Umbilical cord (tissue), 1 donor: ENCODE measurements at regions not wholly inside any gene's neighbourhood (a gene's known extent, or its start where the extent isn't known, plus 50 kb on each side); places are given as distances from the start of the nearest gene placed in this dataset.

Source experiments
- DNase-seq: peaks from one replicate; pipeline ENCODE4 v3.0.0-alpha.2; 2015; ENCODE audit warnings: low spot score

DNA sequence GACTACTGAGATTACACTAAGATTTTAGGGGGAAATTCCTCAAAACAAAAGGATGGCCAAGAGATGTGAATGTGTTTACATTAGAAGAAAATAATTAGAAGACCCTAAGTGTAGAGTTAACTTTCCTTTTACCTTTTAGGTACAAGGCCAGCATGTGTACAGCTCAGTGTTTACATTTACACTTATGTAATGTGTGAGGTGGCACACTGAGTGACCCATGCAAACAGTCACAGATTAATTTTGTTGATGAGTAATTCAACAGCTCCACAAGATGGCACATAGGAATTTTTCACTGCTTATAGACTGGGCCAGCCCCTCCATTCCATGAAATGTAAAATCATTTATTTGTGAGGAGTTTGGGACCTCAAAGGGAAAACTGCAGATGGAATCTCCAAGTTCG is 90.1 kb upstream of the SLC12A2 start:
- DNase-seq: no peak

DNA sequence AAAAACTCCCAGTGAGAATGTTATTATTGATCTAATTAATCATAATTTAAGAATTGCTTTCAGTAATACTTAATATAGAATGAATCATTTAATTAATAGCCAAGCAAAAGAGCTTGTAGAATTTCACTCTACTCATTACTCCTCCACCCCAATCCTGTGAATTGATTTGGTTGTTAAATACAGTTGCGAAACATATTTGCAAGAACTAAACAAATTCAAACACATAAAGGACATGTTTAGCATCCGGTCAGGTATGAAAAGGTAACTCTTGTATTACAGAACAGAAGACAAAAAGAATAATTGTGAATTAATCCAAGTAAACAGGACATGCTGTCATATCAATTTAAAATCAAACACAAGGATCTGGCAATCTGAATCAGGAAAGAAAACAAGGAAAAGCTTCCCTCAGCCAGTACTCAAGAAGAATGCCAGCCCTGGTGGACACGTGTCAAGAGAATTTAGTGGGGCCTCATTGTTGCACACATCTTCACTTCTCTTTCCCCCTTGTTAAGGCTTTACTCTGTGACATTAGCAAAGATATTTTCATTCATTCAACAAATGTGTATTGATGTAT is 89.4 kb upstream of the SLC12A2 start:
- no peak for DNase-seq

DNA sequence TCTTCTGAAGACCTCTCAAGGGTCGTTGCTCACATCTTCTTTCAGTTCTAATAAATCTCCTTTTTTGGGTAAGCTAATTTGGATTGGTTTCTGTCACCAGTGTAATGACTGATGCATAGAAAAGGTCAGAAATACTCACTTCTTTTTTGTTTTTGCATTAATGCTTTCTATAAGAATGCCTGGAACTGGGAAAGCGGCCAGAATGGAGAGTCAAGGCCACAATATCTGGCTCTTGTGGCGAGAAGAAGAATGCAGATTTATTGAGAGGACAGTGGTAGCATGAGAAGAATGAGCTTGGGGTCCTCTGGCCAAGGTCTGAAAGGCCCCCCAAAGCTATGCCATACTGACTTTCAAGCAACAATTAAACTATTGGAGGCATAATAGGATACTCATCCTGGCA is 88.0 kb upstream of the SLC12A2 start:
- DNase-seq: no peak

DNA sequence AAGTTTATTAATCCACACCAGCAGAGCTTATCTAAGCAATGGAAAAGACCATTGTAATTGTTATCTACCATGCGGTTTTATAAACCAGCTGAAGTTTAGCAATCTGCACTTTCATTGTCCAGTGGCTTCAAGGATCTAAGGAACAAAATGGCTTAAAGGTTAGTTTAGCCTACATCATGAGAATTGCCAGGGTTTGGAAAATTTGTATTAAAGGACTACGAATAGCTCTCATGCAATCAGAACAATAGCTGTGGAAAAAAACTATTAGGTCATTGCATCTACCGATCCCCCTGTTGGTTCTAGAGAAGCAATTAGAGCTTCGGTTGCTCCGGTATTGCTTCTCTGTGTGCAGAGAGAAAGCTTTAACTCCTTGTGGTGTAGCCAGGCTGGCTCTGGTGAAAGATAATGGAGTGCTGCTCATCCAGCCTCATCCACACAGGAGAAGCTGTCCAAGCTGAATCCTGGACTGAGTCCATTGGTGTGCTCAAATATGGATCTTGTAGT is 86.3 kb upstream of the SLC12A2 start:
- DNase-seq: no peak

DNA sequence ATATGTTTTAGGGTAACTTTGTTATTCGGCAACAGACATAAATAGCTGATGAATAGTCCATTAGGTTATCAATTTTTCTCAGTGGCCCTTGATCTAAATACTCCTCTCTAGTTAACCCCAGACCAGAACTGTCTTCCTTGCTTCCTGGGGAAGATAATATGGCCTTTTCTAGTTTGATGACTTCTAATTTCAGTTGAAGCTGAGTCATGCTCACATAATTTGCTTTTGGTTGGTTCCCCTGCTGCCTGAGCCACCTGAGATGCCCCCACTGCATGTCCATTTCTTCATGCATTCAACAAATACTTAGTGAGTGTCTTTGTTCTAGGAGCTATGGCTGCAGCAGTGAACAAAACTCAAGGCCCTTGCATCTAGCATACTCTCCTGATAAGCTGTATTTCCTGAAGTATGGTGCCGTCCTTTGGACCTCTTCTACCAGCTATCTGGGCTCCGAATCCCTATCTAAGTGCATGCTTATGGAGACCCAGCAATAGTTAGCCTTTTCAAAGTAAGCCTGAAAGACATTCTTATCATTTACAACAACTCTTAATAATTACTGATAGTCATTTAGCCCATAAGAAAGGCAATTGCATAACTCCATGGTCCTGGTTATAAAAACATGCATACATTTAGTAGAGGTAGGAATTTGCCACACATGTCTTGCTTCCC is 84.5 kb upstream of the SLC12A2 start:
- no peak for DNase-seq

DNA sequence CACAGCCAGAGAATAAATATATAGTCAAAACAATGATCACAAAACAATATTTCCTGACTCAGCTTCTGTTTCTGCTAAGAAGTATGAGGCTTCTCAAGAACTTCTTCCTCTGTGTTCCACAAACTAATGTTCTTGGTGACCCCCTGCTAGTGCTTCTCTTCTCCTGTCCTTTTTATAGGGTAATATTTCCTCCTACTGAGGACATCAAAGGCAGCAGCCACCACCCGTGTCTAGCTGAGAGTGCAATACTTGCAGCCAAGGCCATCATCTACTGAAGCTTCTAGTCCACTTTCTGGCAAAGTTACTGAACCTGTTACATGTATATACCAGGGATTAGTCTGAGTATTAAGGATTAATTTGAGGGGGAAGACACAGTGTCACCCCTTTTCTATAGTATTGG is 83.7 kb upstream of the SLC12A2 start:
- DNase-seq: no peak

DNA sequence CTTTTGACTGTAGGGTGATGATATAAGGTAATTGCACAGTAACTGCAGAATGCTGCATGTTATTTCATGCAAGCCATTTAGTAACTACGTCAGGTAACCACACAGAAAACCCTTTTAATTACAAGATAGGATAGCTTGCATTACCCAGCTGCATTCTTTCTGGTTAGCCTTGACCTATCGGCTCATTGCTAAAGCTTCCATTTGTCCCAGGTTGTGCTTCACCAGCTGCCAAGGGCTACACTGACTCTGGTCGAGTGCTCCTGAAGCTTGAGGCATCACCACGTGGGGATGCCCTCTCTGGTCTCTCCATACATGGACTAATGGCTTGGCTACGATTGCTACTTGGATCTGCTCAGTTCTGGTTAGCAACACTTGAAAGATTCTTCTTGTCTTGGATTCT is 81.1 kb upstream of the SLC12A2 start:
- no peak for DNase-seq

DNA sequence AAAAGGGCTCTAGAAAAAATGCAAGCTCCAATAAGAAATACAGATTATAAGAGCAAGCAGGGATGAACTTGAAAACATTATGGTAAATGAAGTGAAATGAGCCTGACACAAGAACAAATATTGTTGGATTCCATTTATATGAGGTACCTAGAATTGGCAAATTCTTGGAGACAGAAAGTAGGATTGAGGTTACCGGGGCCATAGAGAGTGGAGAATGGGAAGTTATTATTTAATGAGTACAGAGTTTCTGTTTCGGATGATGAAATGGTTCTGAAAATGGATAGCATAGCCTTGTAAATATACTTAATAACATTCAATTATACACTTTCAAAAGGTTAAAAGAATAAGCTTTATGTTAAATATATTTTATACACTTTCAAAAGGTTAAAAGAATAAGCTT is 75.6 kb upstream of the SLC12A2 start:
- no peak for DNase-seq

DNA sequence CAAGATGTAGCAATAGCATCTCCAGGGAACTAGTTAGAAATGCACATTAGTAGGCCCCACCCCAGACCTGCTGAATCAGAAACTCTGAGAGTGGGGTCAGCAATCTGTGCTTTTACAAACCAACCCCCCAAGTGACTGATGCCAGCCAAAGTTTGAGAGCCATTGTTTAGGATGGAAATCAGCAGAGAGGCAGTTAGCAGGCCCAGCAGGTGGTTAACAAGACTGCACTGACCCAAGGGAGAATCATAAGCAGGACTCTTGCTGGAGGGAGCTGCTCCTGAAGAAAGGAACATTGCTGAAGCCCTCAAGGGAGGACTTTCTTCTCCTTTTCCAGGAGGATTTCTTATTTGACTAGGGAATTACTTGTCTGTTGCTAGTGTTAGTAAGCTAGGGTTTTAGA is 74.2 kb upstream of the SLC12A2 start:
- DNase-seq: no peak

DNA sequence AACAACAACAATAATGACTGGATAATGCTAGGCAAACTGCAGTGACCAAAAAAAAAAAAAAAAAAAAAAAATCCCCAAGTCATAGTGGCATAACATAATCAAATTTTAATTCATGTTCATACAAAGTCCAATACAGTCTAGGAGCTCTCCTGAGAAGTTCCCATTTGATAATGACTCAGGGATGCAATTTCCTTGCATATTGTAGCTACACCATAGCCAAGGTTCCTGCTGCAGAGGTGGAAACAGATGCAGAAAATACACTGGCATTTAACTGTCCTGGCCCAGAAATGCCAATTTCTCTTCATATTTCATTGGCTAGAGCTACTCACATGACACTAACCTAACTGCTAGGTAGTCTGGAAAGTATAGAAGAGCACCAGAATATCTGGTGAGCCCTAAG is 72.2 kb upstream of the SLC12A2 start:
- no peak for DNase-seq

DNA sequence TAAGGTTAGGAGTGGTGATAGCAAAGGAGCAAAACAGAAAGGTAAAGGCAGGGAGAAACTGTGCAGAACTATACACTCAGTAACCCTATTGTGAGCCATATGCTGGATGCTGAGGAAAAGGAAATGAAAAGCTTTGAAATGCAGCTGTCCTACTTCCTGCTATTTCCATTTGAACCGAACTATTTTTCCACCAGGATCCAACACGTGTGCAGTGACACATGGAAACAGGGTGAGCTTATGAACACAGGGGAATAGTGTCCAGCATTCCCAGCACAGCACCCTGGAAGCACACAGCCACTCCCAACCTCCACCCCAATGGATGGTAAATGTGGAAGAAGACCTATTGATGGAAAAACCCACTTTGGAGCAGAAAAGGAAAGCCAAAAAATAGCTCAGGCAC is 69.0 kb upstream of the SLC12A2 start:
- no peak for DNase-seq

DNA sequence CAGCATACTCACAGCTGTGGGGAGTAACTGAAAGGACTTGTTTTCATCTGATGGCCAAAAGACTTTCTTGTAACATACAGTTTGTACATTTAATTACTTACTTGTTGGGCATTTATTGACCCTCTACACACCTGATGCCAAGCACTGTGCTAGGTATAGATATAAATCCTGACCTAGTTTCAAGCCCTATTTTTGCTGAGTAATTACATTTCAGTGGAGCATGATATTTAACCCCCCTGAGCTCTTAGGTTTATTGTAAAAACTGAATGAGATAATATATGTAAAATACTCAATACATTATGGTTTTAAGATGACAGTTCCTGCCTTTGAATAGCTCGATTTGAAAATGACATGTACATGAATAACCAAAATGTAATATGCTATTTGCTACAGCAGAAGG is 68.1 kb upstream of the SLC12A2 start:
- no peak for DNase-seq

DNA sequence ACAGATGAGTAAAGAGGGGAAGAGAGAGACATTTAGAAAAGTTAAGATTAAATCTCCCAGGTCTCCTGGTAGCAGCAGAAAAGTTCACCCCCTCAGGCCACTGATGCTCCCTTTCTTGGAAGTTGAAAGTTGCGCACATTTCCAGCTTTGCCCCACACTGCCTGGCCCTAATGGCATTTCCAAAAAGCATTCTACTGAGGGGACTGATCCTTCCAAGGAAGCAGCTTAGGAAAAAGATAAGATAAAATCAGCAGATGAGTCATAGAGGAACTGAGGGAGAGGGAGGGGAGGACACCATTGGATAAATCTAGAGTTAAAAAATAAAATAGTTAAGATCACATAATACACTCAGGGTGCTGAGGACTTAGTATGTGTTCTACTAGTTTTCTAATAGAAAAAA is 67.6 kb upstream of the SLC12A2 start:
- peak; percentile 19 for DNase-seq

DNA sequence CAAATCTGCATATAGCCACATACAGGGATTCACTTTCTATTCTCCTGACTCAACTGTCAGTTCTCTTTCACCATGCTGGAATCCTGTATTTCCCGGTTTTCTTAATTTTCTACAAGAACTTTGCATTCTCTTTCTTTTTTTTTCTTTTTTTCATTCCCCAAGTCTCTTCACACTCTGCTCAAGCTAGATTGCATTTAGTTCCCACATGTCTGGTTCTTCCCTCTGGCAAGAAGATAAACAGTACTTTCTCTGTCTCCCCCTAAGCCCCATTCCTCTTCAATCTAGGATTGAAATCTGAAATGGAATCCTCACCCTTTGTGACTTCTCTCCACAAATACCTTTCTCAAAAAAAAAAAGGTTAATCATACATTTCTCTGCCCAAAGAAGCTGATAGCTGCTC is 64.2 kb upstream of the SLC12A2 start:
- DNase-seq: no peak

DNA sequence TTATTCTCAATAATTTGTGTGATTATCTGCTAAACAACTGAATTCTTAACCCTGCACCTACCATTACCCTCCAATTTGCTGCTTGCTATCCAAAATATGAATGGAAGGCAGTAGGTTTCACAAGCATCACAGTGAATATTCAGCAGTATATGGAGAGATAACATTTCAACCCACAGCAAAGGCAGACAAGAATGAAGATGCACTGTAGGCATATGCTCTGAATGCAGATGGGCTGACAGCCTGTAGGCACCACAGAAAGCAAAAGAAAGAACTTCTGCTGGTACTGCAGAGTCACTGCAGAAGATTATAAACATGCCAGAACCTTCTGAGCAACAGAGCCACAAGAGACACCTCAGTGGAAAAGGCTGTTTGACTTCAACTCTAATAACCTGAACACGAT is 63.6 kb upstream of the SLC12A2 start:
- DNase-seq: no peak

DNA sequence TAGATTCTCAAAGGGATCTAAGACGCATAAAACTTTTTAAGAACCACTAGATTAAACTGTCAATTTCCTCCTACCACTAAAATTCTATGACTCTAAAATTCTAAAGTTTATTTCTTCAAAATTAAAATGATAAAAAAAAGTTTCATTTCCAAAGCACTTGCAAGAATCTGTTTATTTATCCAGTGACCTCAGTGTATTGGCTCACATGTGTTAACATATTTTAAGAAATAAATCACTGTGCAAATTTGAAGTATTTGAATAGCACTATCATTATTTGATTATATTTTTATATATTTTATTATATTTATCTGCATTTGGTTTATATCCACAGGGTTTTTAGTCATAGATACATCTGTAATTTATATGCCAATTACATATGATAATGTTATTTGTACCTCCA is 62.2 kb upstream of the SLC12A2 start:
- no peak for DNase-seq
